ENCODE measurements at regions not wholly inside any gene's neighbourhood (a gene's known extent, or its start where the extent isn't known, plus 50 kb on each side); places are given as distances from the start of the nearest gene placed in this dataset.

- DNase-seq (ENCODE audit: low read depth in 2 of 2) = peak in 1 of 2 donors; percentile 24
Measured at GRCh38 chr1:163737261-163737660, 415.5 kb downstream of the NUF2 start.

GRCh38 chr1:163744301-163744887, 422.6 kb downstream of the NUF2 start:
- no peak for DNase-seq (ENCODE audit: low read depth in 2 of 2)

DNA sequence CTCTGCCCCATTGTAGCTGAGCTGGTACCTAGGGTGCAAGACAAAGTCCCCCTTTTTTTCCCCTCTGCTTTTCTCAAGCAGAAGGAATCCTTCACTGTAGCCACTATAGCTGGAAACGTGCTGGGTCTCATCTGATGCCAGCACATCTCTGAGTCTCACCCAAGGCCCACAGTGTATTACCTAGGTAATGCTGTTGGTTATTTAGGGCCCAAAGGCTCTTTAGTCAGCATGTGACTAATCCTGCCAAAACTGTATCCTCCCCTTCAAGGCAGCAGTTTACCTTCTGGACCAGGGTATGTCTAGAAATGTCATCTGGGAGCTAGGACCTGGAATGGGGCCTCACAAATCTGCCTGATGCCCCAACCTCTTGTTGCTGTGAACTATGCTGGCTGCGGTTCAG, 423.4 kb downstream of the NUF2 start:
- DNase-seq (ENCODE audit: low read depth in 2 of 2) = no peak

DNA sequence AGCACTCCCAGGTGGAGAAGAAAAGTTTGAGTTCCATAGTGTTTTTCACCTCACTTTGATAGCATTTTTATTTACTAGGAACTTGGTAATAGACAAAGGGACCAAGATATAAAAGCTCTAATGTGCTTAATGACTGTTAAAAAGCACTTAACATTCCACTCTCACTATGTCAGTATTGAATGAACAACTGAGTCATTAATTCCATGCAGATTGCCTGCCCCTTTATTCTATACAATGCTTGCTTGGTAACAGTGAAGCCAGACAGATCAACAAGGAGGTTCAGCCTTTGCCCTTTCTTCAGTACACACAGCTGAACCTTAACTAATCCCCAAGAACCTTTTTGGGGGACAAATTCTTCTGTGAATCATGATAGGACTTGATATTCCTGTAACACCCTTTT, 425.5 kb downstream of the NUF2 start:
- DNase-seq (ENCODE audit: low read depth in 2 of 2) = peak in 1 of 2 donors; percentile 6

GRCh38 chr1:163747855-163748254, 426.1 kb downstream of the NUF2 start:
- DNase-seq (ENCODE audit: low read depth in 2 of 2) = no peak

GRCh38 chr1:163758977-163759670, 437.4 kb downstream of the NUF2 start:
- no peak for DNase-seq (ENCODE audit: low read depth in 2 of 2)

DNA sequence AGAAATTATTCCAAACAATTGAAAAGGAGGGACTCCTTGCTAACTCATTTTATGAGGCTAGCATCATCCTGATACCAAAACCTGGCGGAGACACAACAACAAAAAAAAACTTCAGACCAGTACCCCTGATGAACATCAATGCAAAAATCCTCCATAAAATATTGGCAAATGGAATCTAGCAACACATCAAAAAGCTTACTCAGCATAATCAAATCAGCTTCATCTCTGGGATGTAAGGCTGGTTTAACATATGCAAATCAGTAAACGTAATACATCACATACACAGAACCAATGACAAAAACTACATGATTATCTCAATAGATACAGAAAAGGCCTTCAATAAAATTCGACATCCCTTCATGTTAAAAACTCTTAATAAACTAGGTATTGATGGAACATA, 440.1 kb downstream of the NUF2 start:
- no peak for DNase-seq (ENCODE audit: low read depth in 2 of 2)

DNA sequence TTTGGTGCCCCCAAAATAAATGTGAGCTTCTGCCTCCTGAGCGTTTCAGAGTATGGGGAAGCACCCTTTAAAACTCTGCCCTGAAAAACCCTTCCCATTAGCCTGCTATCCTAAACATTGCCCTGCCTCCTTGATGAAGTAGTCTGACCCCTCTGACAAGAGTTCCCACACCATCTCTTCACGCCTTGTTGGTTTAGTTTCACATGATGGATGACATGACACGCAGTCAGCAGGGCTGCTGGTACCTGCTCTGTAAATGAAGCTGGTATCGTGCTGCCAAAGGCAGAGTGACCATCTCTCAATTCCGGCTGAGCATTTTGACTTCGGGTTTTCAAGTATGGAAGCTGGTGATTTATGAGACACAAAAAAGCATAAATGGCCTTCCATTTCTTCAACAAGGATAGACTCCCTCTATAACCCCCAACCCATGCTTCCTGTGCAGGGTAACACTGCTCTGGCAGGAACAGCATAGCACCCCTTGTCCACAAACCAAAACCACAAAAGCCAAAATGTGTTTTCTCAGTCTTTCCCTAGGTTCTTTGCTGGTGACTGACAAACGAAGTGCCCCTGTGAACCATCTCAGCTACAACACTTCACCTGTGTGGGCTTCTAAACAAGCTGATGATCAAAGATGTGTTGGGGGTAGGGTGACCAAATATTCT, 444.6 kb downstream of the NUF2 start:
- DNase-seq (ENCODE audit: low read depth in 2 of 2) = no peak

DNA sequence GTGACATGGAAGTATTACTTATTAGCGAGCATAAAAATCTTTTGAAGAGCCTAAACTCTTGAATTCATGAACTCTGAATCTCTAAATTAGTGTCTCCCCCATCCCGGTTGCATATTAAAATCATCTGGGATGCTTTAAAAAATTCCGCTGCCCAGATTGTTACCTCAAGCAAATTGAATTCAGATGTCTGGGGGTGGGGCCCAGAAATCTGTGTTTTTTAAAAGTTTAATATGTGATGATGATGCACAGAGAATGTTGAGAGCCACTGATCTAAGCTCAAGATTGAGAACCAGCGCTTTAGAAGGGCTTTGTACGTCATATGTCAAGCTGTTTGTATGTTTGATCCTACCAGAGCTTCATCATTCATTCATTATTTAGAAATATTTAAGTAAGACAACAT, 446.8 kb downstream of the NUF2 start:
- no peak for DNase-seq (ENCODE audit: low read depth in 2 of 2)

DNA sequence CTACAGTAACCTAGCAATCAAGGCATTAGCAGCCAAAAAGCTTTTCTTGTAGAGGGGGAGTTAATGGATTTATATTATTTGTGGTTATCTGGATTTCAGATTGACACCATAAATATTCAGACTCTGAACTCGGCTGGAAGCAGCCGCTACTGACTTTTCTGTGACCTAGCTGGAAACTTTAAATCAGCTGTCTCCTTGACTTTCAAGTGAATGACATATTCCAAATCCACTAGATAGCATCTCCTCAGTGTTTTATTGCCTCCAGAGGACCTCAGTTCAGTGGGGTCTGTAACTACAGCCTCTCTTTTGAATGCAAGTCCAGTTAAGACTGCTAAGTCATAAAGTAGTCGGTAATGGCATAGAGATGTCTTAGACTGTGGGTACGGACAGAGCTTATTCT, 448.5 kb downstream of the NUF2 start:
- no peak for DNase-seq (ENCODE audit: low read depth in 2 of 2)

GRCh38 chr1:163771637-163772036, 449.9 kb downstream of the NUF2 start:
- DNase-seq (ENCODE audit: low read depth in 2 of 2) = no peak

DNA sequence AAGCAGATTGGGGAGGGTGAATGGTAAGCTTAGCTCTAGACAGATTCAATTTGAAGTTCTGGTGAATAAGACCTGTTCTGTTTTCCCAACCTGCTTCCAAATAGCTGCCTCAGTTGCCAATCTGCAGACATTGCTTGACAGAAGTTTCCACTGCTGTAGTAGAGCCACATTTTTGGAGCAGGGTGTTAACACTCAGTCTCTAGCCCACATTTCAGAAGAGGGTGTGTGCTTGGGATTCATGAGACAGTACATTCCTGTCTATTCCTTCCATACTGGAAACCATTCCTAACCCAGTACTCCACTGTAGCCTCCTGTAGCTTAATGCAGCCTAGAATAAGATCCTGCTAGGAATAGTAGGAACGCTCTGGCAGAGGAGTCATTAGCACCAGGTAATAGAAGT, 450.5 kb downstream of the NUF2 start:
- DNase-seq (ENCODE audit: low read depth in 2 of 2) = no peak

DNA sequence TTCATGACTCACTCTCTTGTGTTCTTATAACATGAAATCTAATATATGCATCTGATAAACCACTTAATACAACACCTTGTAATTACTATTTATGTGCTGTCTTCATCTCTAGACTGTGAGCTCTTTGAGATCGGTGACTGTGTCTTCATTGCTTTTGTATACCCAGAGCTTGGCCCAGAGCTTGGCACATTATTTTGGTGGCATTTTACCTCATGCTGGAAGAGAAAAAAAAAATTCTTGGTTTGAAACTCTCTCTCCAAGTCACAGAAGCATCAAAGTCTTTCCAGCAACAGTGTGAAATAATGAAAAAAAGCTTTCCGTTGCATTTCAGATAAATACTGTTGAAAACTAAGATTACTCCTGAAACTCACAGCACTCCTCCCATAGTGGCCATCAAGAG, 451.6 kb downstream of the NUF2 start:
- DNase-seq (ENCODE audit: low read depth in 2 of 2) = no peak

DNA sequence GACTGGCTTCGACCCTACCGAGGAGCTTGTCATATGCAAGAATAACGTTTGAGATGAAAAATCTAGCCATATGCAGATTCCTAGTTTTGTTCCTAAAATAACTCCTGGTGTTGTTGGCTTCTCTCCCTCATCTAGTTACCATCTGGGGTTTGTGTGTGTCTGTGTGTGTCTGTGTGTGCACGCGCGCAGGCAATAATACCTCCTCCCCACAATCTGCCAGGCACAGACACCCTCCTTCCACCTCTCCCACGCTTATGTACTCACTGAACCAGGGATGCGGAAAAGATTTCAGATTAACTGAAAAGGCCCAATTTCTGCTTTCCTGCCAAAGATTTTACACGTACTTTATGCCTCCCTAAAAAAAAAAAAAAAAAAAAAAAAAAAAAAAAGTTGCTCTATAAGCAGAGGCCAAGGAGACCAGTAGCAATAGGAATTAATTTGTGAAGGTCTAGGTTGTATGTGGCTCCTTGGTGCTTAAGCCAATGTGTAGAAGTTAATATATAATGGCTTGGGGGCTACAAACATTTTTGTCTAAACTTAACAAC, 452.7 kb downstream of the NUF2 start:
- no peak for DNase-seq (ENCODE audit: low read depth in 2 of 2)

GRCh38 chr1:163774978-163775620, 453.3 kb downstream of the NUF2 start:
- DNase-seq (ENCODE audit: low read depth in 2 of 2) = peak in 1 of 2 donors; percentile 16

DNA sequence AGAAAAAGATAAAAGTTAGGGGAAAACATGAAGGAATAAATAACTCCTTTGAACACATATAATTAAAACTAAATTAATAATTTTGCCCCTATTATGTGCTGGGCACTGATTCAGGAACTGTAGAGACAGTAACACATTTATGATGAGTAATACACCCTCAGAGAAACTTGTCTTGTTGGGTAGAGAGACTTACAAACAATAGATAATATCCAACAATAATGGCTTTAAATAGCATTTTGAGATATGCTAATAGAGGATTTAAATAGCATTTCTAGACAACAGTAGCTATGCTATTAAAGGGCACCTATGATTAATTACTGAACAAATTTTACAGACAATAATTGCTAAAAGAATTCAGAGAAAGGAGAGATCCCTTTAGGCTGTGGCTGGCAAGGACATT, 455.5 kb downstream of the NUF2 start:
- no peak for DNase-seq (ENCODE audit: low read depth in 2 of 2)

DNA sequence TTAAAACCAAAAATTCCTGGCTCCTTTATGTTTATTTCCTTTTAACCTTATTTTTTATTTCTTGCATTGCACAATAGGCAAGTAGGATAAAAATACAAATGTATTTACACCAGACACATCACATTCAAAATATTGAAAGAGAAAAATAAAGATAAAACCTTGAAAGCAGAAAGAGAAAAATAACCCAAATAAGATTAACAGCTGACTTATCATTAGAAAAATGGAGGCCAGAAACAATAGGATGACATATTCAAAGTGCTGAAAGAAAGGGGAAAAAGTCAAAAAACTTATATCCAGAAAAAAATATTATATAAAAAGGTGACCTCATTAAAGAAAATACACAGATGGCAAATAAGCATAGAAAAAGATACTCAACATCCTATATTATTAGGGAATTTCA, 459.4 kb downstream of the NUF2 start:
- no peak for DNase-seq (ENCODE audit: low read depth in 2 of 2)

DNA sequence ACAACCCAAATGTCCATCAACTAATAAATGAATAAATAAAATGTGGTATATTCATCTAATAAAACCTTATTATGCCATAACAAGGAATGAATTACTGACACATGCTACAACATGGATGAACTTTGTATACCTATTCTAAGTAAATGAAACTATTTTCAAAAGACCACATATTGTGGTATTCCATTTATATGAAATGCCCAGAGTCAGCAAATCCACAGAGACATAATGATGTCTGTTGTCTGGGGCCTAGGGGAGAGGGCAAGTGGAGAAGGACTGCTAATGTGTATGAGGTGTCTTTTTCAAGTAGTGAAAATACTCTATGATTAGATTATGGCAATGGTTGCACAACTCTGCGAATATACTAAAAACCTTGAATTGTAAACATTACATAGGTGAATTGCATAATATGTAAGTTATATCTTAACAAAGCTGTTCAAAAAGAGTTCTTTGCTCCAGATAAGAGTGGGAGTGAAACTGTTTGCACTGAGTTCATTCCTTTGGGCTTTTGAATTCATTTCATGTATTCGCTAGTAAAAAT, 464.2 kb downstream of the NUF2 start:
- no peak for DNase-seq (ENCODE audit: low read depth in 2 of 2)

DNA sequence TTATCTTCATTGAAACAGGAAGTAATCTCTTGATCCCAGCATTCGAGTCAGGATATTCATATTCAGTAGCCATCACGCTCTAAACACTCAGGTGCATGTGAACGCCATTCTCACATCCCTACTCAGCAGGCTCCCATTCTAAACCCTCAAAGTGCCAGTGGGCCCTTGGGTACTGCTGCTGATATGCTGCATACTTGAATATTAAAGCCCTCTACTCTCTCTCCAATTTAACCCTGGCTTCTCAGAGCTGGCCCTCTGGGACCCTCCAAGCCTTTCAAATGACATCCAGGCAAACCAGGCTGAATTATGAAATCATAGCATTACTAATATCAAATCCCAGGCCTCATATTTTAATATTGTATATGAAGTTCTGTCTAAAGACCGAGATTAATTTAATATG, 468.2 kb downstream of the NUF2 start:
- DNase-seq (ENCODE audit: low read depth in 2 of 2) = no peak

DNA sequence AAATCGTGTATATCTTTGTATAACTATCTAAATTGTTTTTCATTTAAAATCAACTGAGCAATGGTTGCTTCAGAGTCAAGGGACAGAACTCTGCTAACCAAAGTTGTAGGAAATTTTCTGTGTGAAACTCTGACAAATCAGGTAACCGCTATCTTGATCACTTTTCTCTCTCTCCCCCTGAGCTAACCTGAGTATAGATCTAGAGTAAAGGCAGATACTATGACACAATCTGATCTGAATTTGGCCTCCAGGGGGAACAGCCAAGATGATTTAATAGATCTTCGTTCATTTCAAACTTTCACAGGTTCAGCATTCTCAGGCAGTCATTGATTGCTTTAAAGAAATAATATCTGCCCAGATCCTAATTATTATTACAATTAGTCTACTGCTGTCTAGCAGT, 472.8 kb downstream of the NUF2 start:
- DNase-seq (ENCODE audit: low read depth in 2 of 2) = no peak

DNA sequence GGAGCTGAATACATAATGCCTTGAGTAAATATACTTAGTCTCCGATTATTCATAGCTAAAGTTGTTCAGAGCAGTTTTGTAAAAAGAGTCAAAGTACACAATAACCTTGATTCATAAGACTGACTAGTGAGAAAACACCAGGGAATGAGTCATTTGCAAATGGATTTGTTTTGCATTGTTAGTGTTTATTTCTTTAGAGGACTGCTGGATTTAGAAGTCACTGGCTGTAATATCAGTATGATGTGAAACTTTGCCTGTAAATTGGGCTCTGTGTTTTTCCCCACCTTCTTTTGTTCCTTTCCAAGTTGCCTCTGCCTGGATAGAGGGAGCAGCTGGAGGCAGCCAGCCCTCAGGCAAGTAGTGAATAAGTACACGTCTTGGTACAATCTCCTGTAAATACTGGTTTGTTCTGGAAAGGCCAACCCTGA, 474.7 kb downstream of the NUF2 start:
- DNase-seq (ENCODE audit: low read depth in 2 of 2) = peak in 1 of 2 donors; percentile 79

GRCh38 chr1:163797816-163798215, 476.1 kb downstream of the NUF2 start:
- no peak for DNase-seq (ENCODE audit: low read depth in 2 of 2)

All from lung microvascular endothelial cell (primary cell).